Endothelial cell (in vitro differentiated cells): ENCODE measurements at regions not wholly inside any gene's neighbourhood (a gene's known extent, or its start where the extent isn't known, plus 50 kb on each side); places are given as distances from the start of the nearest gene placed in this dataset.

Experiments
- DNase-seq: peaks from one replicate; pipeline ENCODE4 v3.0.0; 2021; ENCODE audit warnings: low spot score
- H3K27ac Mint-ChIP-seq: one replicate; pipeline ENCODE4 v1.8.0; 2021; ENCODE audit warnings: mixed read lengths, inconsistent platforms; ENCODE audit not compliant: unreplicated experiment
- H3K27me3 Mint-ChIP-seq: one replicate; pipeline ENCODE4 v1.8.0; 2021; ENCODE audit warnings: mild to moderate bottlenecking, moderate library complexity, mixed read lengths, inconsistent platforms; ENCODE audit not compliant: unreplicated experiment
- H3K36me3 Mint-ChIP-seq: one replicate; pipeline ENCODE4 v1.8.0; 2021; ENCODE audit warnings: mild to moderate bottlenecking, low read depth, mixed read lengths, inconsistent platforms; ENCODE audit not compliant: unreplicated experiment
- H3K4me1 Mint-ChIP-seq: one replicate; pipeline ENCODE4 v1.8.0; 2021; ENCODE audit warnings: mild to moderate bottlenecking, mixed read lengths, inconsistent platforms; ENCODE audit not compliant: unreplicated experiment
- H3K4me3 Mint-ChIP-seq: one replicate; pipeline ENCODE4 v1.8.0; 2021; ENCODE audit warnings: mild to moderate bottlenecking, mixed read lengths, inconsistent platforms; ENCODE audit not compliant: unreplicated experiment
- H3K9me3 Mint-ChIP-seq: one replicate; pipeline ENCODE4 v1.8.0; 2021; ENCODE audit warnings: mixed read lengths, inconsistent platforms; ENCODE audit not compliant: unreplicated experiment
- CTCF ChIP-seq: fragments of 200-600 bp; sonication (generic); IDR thresholded peaks from one replicate; pipeline ENCODE4 v1.5.0; 2021; ENCODE audit warnings: antibody characterized with exemption; ENCODE audit not compliant: unreplicated experiment

- Mint-ChIP-seq H3K27me3 (peaks cover 2% of the 10 kb centered on the region), H3K27ac (no peak overlapping the region)
These were observed 640.9 kb downstream of the BRD1 start for GRCh38 chr22:49186762-49187161.

GRCh38 chr22:49186293-49186692 is 641.4 kb downstream of the BRD1 start:
- Mint-ChIP-seq H3K4me1 (no peaks in the 10 kb centered on the region), H3K36me3 (no peaks in the 10 kb centered on the region), H3K9me3 (no peaks in the 10 kb centered on the region), H3K27ac (no peak overlapping the region), H3K4me3 (no peak overlapping the region), H3K27me3 (peaks cover 2% of the 10 kb centered on the region)
- no peak for TF ChIP-seq CTCF
- no peak for DNase-seq

More at GRCh38 chr22:49186762-49187161, 640.9 kb downstream of the BRD1 start:
- H3K36me3 Mint-ChIP-seq: no peaks in the 10 kb centered on the region
- no peak for DNase-seq
- no peaks in the 10 kb centered on the region for H3K4me1 Mint-ChIP-seq
- no peak for TF ChIP-seq CTCF
- H3K4me3 Mint-ChIP-seq: no peak overlapping the region
- H3K9me3 Mint-ChIP-seq: no peaks in the 10 kb centered on the region

- H3K27me3 Mint-ChIP-seq: peaks cover 2% of the 10 kb centered on the region
- H3K9me3 Mint-ChIP-seq: no peaks in the 10 kb centered on the region
- no peaks in the 10 kb centered on the region for H3K4me1 Mint-ChIP-seq
- no peak for DNase-seq
- no peak for TF ChIP-seq CTCF
- H3K4me3 Mint-ChIP-seq: no peak overlapping the region
- H3K27ac Mint-ChIP-seq: no peak overlapping the region
- no peaks in the 10 kb centered on the region for H3K36me3 Mint-ChIP-seq
These were observed 642.2 kb downstream of the BRD1 start for GRCh38 chr22:49185312-49185969.

GRCh38 chr22:49184736-49185135 is 642.9 kb downstream of the BRD1 start:
- H3K36me3 Mint-ChIP-seq: no peaks in the 10 kb centered on the region

More at GRCh38 chr22:49184736-49185135, 642.9 kb downstream of the BRD1 start:
- H3K4me3 Mint-ChIP-seq: no peak overlapping the region
- H3K9me3 Mint-ChIP-seq: no peaks in the 10 kb centered on the region
- no peaks in the 10 kb centered on the region for H3K4me1 Mint-ChIP-seq
- peaks cover 2% of the 10 kb centered on the region for H3K27me3 Mint-ChIP-seq
- H3K27ac Mint-ChIP-seq: no peak overlapping the region
- no peak for TF ChIP-seq CTCF
- DNase-seq: no peak
